Upper lobe of left lung (tissue), 6 donors: ENCODE measurements at regions not wholly inside any gene's neighbourhood (a gene's known extent, or its start where the extent isn't known, plus 50 kb on each side); places are given as distances from the start of the nearest gene placed in this dataset.

Experiments used
- ATAC-seq, 2 donors: fragments of 200-7000 bp; cut with Tn5 transposase; one replicate each; pipeline ENCODE4 v1.9.1; 2022; ENCODE audit warnings: mild to moderate bottlenecking in 2 of 2, moderate library complexity in 2 of 2; ENCODE audit not compliant: low FRiP score in 2 of 2
- DNase-seq, 2 donors: peaks; one replicate each; pipeline ENCODE4 v3.0.0-alpha.2; 2019 to 2020
- H3K27ac ChIP-seq, 4 donors: fragments of 200-600 bp; sonication (generic); one replicate each; pipeline ENCODE4 v1.5.1; 2016 to 2019
- H3K27me3 ChIP-seq, 4 donors: fragments of 200-600 bp; sonication (generic); one replicate each; pipeline ENCODE4 v1.5.1; 2017 to 2019
- H3K36me3 ChIP-seq, 4 donors: fragments of 200-600 bp; sonication (generic); one replicate each; pipeline ENCODE4 v1.5.1; 2016 to 2019
- H3K4me1 ChIP-seq, 4 donors: fragments of 200-600 bp; sonication (generic); one replicate each; pipeline ENCODE4 v1.5.1; 2018 to 2019
- H3K4me3 ChIP-seq, 4 donors: fragments of 200-600 bp; sonication (generic); one replicate each; pipeline ENCODE4 v1.5.1; 2017 to 2019; ENCODE audit warnings: mild to moderate bottlenecking in 2 of 4, moderate library complexity in 1 of 4
- H3K9me3 ChIP-seq, 4 donors: fragments of 200-600 bp; sonication (generic); one replicate each; pipeline ENCODE4 v1.5.1; 2018 to 2019
- CTCF ChIP-seq, 6 experiments: fragments of 450-650 bp in 4 of 6; fragments of 200-600 bp in 2 of 6; sonication (generic) in 2 of 6; IDR thresholded peaks; one replicate each; pipeline ENCODE4 v1.5.1; 2016 to 2019; ENCODE audit warnings: antibody characterized with exemption in 6 of 6
- EP300 ChIP-seq, 4 donors: sonication (generic); formaldehyde crosslinking; IDR thresholded peaks; one replicate each; pipeline ENCODE4 v1.5.1; 2017; ENCODE audit warnings: antibody characterized with exemption in 4 of 4, control low read depth in 2 of 4
- POLR2A ChIP-seq, 4 donors: fragments of 450-650 bp; IDR thresholded peaks; one replicate each; pipeline ENCODE4 v1.5.1; 2016 to 2017; ENCODE audit warnings: antibody characterized with exemption in 4 of 4, mild to moderate bottlenecking in 2 of 4
- POLR2AphosphoS5 ChIP-seq, 2 donors: sonication (generic); formaldehyde crosslinking; IDR thresholded peaks; one replicate each; pipeline ENCODE4 v1.5.1; 2017; ENCODE audit warnings: antibody characterized with exemption in 2 of 2
- WGBS, 2 donors: methylation state at CpG; one replicate each; pipeline ENCODE4 v1.1.5; 2017 to 2018; 5-methylcytosine and 5-hydroxymethylcytosine counted together
- donor health status: DM: no; HTN: no; CAD: no; lungs with moderate emphysema.
- donor health status: DM: no; HTN: yes; CAD: no; lungs with severe emphysema.

DNA sequence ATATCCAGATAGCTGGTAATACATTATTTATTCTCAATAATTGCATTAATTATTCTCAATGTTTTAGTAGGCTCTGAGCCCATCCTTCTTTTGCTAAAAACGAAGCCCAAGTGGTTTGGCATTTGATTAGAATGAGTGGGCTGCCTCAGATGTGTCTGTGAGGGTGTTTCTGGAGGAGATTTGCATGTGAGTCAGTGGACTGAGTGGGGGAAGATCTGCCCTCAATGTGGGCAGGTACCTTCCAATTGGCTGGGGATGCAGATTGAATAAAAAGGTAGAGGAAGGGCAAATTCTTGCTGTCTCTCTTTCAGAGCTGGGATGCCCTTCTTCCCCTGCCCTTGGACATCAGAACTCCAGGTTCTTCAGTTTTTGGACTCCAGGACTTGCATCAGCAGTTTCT is 290.6 kb upstream of the SMIM30 start:
- Histone ChIP-seq H3K27ac (no peak overlapping the region), H3K36me3 (no peaks in the 10 kb centered on the region), H3K4me3 (no peak overlapping the region), H3K9me3 (no peaks in the 10 kb centered on the region), H3K4me1 (no peaks in the 10 kb centered on the region), H3K27me3 (no peaks in the 10 kb centered on the region)
- ATAC-seq = no peak
- TF ChIP-seq CTCF (IDR thresholded peaks at IDR 0.05) = no peak
- no peak for TF ChIP-seq POLR2A (IDR thresholded peaks at IDR 0.05)
- no peak for TF ChIP-seq POLR2AphosphoS5 (IDR thresholded peaks at IDR 0.05)
- no peak for TF ChIP-seq EP300 (IDR thresholded peaks at IDR 0.05)
- WGBS, 2 donors = 61 to 71% methylated on average over 1 of the region's 1 CpG
- DNase-seq = no peak

DNA sequence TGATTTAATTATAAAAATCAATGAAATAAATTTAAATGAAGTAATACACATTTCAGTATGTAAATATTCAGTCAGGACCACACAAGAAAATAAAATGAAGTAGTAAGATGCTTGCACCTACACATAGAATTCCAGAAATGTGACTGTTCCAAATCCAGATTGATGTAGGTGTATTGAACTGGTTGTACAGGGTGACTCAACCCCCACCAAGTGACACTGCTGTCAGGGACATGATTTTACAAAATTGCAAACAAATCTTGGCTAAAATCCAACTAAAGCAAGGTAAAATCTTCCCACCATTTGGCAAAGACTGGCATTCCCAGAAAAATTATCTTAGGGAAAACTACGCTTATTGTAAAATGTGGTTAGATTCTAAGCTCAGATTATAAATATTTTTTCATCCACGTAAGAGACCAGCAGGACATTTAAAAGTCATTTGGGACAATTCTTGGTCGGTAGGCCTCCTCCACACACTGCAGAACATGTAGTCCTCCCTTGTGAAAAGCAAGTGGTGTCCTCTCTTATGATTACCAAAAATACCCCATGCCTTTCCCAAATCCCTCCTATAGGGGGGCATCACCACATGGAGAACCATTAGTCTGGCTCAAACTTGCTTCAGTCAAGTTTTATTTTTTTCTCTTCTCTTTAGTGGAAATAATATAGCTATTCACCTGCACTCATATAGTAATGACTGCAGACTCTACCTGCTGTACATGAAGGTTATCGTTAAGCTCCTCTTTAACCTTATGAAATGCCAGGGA is 287.1 kb upstream of the SMIM30 start:
- TF ChIP-seq POLR2A (IDR thresholded peaks at IDR 0.05) (no peak), CTCF (IDR thresholded peaks at IDR 0.05) (no peak)
- Histone ChIP-seq H3K27ac (no peak overlapping the region), H3K4me1 (no peaks in the 10 kb centered on the region), H3K36me3 (no peaks in the 10 kb centered on the region), H3K9me3 (no peaks in the 10 kb centered on the region), H3K27me3 (no peaks in the 10 kb centered on the region), H3K4me3 (no peak overlapping the region)
- DNase-seq (no peak), ATAC-seq (no peak)
- 80 to 93% methylated on average over 4 of the region's 4 CpGs for WGBS, 2 donors

DNA sequence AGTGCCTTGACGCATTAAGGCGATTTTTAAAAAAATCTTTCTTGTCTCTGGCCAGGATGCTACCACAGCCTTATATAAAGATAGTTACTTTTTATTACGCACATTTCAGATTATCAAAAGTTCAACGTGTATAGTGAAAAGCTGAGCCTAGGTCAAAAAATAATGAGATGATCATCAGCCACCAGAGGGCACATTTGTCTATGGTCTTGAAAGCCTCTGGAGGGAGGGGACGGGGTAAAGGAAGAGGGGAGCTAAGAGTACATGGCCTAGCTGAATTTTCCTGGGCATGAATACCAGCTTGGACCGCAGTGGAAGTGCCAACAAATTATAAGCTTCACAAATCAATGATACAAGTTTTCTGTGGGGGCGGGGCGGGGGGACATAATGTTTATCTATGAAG is 285.9 kb upstream of the SMIM30 start:
- TF ChIP-seq POLR2AphosphoS5 (IDR thresholded peaks at IDR 0.05) = no peak
- no peak for TF ChIP-seq POLR2A (IDR thresholded peaks at IDR 0.05)
- Histone ChIP-seq H3K4me3 (no peak overlapping the region), H3K27me3 (no peaks in the 10 kb centered on the region), H3K36me3 (no peaks in the 10 kb centered on the region), H3K27ac (no peak overlapping the region), H3K4me1 (no peaks in the 10 kb centered on the region), H3K9me3 (no peaks in the 10 kb centered on the region)
- DNase-seq (no peak), ATAC-seq (no peak)
- 52 to 62% methylated on average over 8 of the region's 8 CpGs for WGBS, 2 donors

- Histone ChIP-seq H3K4me1 (no peaks in the 10 kb centered on the region), H3K36me3 (no peaks in the 10 kb centered on the region), H3K27ac (no peak overlapping the region), H3K9me3 (no peaks in the 10 kb centered on the region), H3K4me3 (no peak overlapping the region), H3K27me3 (no peaks in the 10 kb centered on the region)
- DNase-seq = no peak
- TF ChIP-seq EP300 (IDR thresholded peaks at IDR 0.05) (no peak), POLR2A (IDR thresholded peaks at IDR 0.05) (no peak), POLR2AphosphoS5 (IDR thresholded peaks at IDR 0.05) (no peak), CTCF (IDR thresholded peaks at IDR 0.05) (no peak)
- ATAC-seq = no peak
Measured at GRCh38 chr7:113402482-113402881, 284.1 kb upstream of the SMIM30 start.

- no peak overlapping the region for H3K27ac ChIP-seq
- no peak for DNase-seq
- no peak for TF ChIP-seq POLR2AphosphoS5 (IDR thresholded peaks at IDR 0.05)
- TF ChIP-seq EP300 (IDR thresholded peaks at IDR 0.05) = no peak
- TF ChIP-seq POLR2A (IDR thresholded peaks at IDR 0.05) = no peak
- TF ChIP-seq CTCF (IDR thresholded peaks at IDR 0.05) = no peak
- H3K4me1 ChIP-seq = no peaks in the 10 kb centered on the region
- ATAC-seq = no peak
- no peaks in the 10 kb centered on the region for H3K27me3 ChIP-seq
- H3K4me3 ChIP-seq = no peak overlapping the region
- 47 to 59% methylated on average over 2 of the region's 2 CpGs for WGBS, 2 donors
- H3K9me3 ChIP-seq = no peaks in the 10 kb centered on the region
- H3K36me3 ChIP-seq = no peaks in the 10 kb centered on the region
Measured at GRCh38 chr7:113402005-113402404, 283.7 kb upstream of the SMIM30 start.
